HepG2 (cell line): ENCODE measurements at regions not wholly inside any gene's neighbourhood (a gene's known extent, or its start where the extent isn't known, plus 50 kb on each side); places are given as distances from the start of the nearest gene placed in this dataset.
A peak's percentile ranks its signal among the peaks of the same experiment; 100 is the strongest.

Source experiments
- DNMT3B ChIP-seq: conservative IDR thresholded peaks from 2 replicates; pipeline ENCODE4 v1.6.1; 2016; ENCODE audit warnings: missing biosample characterization, control low read depth
- GATAD2A ChIP-seq: IDR thresholded peaks from 2 replicates; pipeline ENCODE4 v1.6.1; 2016
- HOXA5 ChIP-seq: sonication (generic); formaldehyde crosslinking; IDR thresholded peaks from 2 replicates; pipeline ENCODE4 v1.4.0; 2020; ENCODE audit warnings: missing genetic modification reagents
- KAT8 ChIP-seq: IDR thresholded peaks from 2 replicates; pipeline ENCODE4 v1.6.1; 2016; ENCODE audit warnings: missing genetic modification reagents, missing compliant biosample characterization
- NFE2 ChIP-seq: sonication (generic); formaldehyde crosslinking; IDR thresholded peaks from 2 replicates; pipeline ENCODE4 v1.4.0; 2020; ENCODE audit warnings: missing genetic modification reagents
- NRL ChIP-seq: sonication (generic); formaldehyde crosslinking; IDR thresholded peaks from 2 replicates; pipeline ENCODE4 v1.5.0; 2020; ENCODE audit warnings: missing genetic modification reagents, mild to moderate bottlenecking, moderate library complexity, borderline replicate concordance
- PITX1 ChIP-seq: sonication (generic); formaldehyde crosslinking; IDR thresholded peaks from 2 replicates; pipeline ENCODE4 v1.5.1; 2020; ENCODE audit warnings: mild to moderate bottlenecking, missing genetic modification reagents
- RAD51 ChIP-seq: fragments of 450-650 bp; IDR thresholded peaks from 2 replicates; pipeline ENCODE4 v1.6.1; 2016; ENCODE audit warnings: borderline replicate concordance
- ZMYM3 ChIP-seq: sonication (generic); formaldehyde crosslinking; IDR thresholded peaks from 2 replicates; pipeline ENCODE4 v1.5.1; 2020; ENCODE audit warnings: mild to moderate bottlenecking, missing genetic modification reagents
- ZNF329 ChIP-seq: sonication (generic); formaldehyde crosslinking; IDR thresholded peaks from 2 replicates; pipeline ENCODE4 v1.9.0; 2021; ENCODE audit warnings: low read depth, mild to moderate bottlenecking, missing genetic modification reagents
- TF ChIP-seq, protein P1 (sequence below), 2 experiments: sonication (generic) in 1 of 2; formaldehyde crosslinking in 1 of 2; IDR thresholded peaks; 2 replicates each; pipeline versions ENCODE4 v1.4.0 to v1.6.1; 2016 to 2020; ENCODE audit warnings: borderline replicate concordance in 1 of 2, low read depth in 1 of 2, mild to moderate bottlenecking in 1 of 2, missing genetic modification reagents in 1 of 2
- TF ChIP-seq, protein P2 (sequence below): sonication (generic); formaldehyde crosslinking; IDR thresholded peaks from 2 replicates; pipeline ENCODE4 v1.4.0; 2020; ENCODE audit warnings: missing genetic modification reagents, mild to moderate bottlenecking, borderline replicate concordance
- TF ChIP-seq, protein P3 (sequence below): sonication (generic); formaldehyde crosslinking; IDR thresholded peaks from 2 replicates; pipeline ENCODE4 v1.5.1; 2020; ENCODE audit warnings: mild to moderate bottlenecking, missing genetic modification reagents, moderate library complexity
- TF ChIP-seq, protein P4 (sequence below): sonication (generic); formaldehyde crosslinking; conservative IDR thresholded peaks from 2 replicates; pipeline ENCODE4 v1.4.0; 2020; ENCODE audit warnings: missing genetic modification reagents

DNA sequence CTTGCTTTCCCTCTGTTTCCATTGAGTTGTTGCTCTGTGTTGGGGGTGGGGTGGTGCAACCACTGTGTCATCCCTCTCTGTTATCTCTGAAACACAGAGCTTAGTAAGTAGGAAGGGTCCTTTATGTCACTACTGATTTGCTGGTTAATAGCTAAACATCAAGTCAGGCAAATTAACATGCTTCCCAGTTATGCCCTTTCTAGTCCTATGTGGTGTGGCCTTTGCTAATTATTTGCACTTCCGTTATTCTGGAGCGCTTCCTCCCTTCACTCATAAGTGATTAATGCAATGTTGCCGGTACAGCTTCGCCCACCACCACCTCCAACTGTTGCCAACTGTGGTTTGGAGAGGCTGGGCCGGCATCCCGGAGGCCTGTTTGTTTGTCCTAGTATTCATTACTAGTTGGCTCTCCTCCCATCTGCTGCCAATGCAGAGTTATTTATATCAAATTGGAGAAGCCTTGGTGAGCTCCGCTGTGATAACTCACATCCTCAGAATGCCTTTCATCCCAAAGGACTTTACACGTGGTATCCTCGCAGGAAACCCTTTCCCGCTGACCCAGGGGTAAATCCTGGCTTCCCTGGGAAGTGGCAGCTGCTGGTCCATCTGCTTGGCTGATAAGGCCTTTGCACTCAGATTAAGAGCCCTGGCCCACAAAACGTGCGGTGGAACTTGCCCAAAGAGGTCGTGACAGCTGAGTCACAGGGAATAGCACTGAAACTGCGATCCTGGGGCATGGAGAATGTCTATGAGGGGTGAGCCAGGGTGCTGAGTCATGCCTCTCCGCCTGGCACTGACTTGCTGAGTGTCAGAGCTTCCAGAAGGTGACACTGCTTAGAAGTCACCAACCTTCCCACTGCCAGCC is 72.0 kb upstream of the ZCCHC2 start (continued):
- TF ChIP-seq, protein P1, sequence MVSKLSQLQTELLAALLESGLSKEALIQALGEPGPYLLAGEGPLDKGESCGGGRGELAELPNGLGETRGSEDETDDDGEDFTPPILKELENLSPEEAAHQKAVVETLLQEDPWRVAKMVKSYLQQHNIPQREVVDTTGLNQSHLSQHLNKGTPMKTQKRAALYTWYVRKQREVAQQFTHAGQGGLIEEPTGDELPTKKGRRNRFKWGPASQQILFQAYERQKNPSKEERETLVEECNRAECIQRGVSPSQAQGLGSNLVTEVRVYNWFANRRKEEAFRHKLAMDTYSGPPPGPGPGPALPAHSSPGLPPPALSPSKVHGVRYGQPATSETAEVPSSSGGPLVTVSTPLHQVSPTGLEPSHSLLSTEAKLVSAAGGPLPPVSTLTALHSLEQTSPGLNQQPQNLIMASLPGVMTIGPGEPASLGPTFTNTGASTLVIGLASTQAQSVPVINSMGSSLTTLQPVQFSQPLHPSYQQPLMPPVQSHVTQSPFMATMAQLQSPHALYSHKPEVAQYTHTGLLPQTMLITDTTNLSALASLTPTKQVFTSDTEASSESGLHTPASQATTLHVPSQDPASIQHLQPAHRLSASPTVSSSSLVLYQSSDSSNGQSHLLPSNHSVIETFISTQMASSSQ (IDR thresholded peaks at IDR 0.05; ENCODE audit: low read depth), result no peak
- TF ChIP-seq, protein P1 (CRISPR knock-in tag; IDR thresholded peaks at IDR 0.05; ENCODE audit: borderline replicate concordance), result 0 out of 2 replicates have a peak, but pooled peaks have one; percentile 36
- TF ChIP-seq, protein P2, sequence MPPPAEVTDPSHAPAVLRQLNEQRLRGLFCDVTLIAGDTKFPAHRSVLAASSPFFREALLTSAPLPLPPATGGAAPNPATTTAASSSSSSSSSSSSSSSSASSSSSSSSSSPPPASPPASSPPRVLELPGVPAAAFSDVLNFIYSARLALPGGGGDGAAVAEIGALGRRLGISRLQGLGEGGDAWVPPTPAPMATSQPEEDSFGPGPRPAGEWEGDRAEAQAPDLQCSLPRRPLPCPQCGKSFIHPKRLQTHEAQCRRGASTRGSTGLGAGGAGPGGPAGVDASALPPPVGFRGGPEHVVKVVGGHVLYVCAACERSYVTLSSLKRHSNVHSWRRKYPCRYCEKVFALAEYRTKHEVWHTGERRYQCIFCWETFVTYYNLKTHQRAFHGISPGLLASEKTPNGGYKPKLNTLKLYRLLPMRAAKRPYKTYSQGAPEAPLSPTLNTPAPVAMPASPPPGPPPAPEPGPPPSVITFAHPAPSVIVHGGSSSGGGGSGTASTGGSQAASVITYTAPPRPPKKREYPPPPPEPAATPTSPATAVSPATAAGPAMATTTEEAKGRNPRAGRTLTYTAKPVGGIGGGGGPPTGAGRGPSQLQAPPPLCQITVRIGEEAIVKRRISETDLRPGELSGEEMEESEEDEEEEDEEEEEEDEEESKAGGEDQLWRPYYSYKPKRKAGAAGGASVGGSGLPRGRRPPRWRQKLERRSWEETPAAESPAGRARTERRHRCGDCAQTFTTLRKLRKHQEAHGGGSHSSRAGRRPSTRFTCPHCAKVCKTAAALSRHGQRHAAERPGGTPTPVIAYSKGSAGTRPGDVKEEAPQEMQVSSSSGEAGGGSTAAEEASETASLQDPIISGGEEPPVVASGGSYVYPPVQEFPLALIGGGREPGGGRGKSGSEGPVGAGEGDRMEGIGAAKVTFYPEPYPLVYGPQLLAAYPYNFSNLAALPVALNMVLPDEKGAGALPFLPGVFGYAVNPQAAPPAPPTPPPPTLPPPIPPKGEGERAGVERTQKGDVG, result 0 out of 2 replicates have a peak, but pooled peaks have one; percentile 93
- peak; percentile 37; the same call in 1 of the 2 replicates for TF ChIP-seq ZMYM3
- TF ChIP-seq, protein P3, sequence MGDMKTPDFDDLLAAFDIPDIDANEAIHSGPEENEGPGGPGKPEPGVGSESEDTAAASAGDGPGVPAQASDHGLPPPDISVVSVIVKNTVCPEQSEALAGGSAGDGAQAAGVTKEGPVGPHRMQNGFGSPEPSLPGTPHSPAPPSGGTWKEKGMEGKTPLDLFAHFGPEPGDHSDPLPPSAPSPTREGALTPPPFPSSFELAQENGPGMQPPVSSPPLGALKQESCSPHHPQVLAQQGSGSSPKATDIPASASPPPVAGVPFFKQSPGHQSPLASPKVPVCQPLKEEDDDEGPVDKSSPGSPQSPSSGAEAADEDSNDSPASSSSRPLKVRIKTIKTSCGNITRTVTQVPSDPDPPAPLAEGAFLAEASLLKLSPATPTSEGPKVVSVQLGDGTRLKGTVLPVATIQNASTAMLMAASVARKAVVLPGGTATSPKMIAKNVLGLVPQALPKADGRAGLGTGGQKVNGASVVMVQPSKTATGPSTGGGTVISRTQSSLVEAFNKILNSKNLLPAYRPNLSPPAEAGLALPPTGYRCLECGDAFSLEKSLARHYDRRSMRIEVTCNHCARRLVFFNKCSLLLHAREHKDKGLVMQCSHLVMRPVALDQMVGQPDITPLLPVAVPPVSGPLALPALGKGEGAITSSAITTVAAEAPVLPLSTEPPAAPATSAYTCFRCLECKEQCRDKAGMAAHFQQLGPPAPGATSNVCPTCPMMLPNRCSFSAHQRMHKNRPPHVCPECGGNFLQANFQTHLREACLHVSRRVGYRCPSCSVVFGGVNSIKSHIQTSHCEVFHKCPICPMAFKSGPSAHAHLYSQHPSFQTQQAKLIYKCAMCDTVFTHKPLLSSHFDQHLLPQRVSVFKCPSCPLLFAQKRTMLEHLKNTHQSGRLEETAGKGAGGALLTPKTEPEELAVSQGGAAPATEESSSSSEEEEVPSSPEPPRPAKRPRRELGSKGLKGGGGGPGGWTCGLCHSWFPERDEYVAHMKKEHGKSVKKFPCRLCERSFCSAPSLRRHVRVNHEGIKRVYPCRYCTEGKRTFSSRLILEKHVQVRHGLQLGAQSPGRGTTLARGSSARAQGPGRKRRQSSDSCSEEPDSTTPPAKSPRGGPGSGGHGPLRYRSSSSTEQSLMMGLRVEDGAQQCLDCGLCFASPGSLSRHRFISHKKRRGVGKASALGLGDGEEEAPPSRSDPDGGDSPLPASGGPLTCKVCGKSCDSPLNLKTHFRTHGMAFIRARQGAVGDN (CRISPR knock-in tag), result peak; percentile 81
- peak; percentile 66 for TF ChIP-seq GATAD2A (CRISPR knock-in tag)
- TF ChIP-seq RAD51, result no peak
- peak; percentile 48; the same call in 1 of the 2 replicates for TF ChIP-seq HOXA5 (CRISPR knock-in tag)
- 0 out of 2 replicates have a peak, but pooled peaks have one; percentile 27 for TF ChIP-seq NRL (CRISPR knock-in tag)
- no peak for TF ChIP-seq DNMT3B (CRISPR knock-in tag)
- TF ChIP-seq NFE2 (CRISPR knock-in tag), result peak; percentile 89
- peak; percentile 44; the same call in 1 of the 2 replicates for TF ChIP-seq PITX1
- TF ChIP-seq ZNF329 (CRISPR knock-in tag), result no peak
- peak; percentile 24; the same call in 1 of the 2 replicates for TF ChIP-seq KAT8 (CRISPR knock-in tag)
- TF ChIP-seq, protein P4, sequence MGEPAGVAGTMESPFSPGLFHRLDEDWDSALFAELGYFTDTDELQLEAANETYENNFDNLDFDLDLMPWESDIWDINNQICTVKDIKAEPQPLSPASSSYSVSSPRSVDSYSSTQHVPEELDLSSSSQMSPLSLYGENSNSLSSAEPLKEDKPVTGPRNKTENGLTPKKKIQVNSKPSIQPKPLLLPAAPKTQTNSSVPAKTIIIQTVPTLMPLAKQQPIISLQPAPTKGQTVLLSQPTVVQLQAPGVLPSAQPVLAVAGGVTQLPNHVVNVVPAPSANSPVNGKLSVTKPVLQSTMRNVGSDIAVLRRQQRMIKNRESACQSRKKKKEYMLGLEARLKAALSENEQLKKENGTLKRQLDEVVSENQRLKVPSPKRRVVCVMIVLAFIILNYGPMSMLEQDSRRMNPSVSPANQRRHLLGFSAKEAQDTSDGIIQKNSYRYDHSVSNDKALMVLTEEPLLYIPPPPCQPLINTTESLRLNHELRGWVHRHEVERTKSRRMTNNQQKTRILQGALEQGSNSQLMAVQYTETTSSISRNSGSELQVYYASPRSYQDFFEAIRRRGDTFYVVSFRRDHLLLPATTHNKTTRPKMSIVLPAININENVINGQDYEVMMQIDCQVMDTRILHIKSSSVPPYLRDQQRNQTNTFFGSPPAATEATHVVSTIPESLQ (CRISPR knock-in tag), result no peak
